Neutrophil (primary cell): ENCODE measurements at regions not wholly inside any gene's neighbourhood (a gene's known extent, or its start where the extent isn't known, plus 50 kb on each side); places are given as distances from the start of the nearest gene placed in this dataset.

Source experiments
- H3K27ac ChIP-seq: fragments of 200-600 bp; sonication (generic); 2 replicates; pipeline ENCODE4 v1.5.1; 2016; ENCODE audit warnings: mild to moderate bottlenecking, moderate library complexity
- H3K27me3 ChIP-seq: fragments of 200-600 bp; sonication (generic); 2 replicates; pipeline ENCODE4 v1.6.0; 2016; ENCODE audit warnings: mild to moderate bottlenecking
- H3K36me3 ChIP-seq: fragments of 200-600 bp; sonication (generic); 2 replicates; pipeline ENCODE4 v1.5.1; 2017
- H3K4me1 ChIP-seq, 2 experiments: fragments of 200-600 bp in 1 of 2; sonication (generic) in 1 of 2; 1 replicate in 1 of 2; 2 replicates in 1 of 2; pipeline versions ENCODE4 v1.5.1 to v1.6.1; 2013 to 2016; ENCODE audit warnings: low read depth in 1 of 2, low read length in 1 of 2, mild to moderate bottlenecking in 1 of 2, moderate library complexity in 1 of 2; ENCODE audit not compliant: control insufficient read depth in 1 of 2, insufficient read depth in 1 of 2
- H3K4me3 ChIP-seq, 2 experiments: fragments of 200-600 bp in 1 of 2; sonication (generic) in 1 of 2; 1 replicate in 1 of 2; 2 replicates in 1 of 2; pipeline ENCODE4 v1.5.1; 2013 to 2016; ENCODE audit warnings: low read depth in 1 of 2, low read length in 1 of 2, mild to moderate bottlenecking in 1 of 2, moderate library complexity in 1 of 2
- H3K9me3 ChIP-seq: fragments of 200-600 bp; sonication (generic); 2 replicates; pipeline ENCODE4 v1.5.1; 2016
- CTCF ChIP-seq: fragments of 200-600 bp; sonication (generic); IDR thresholded peaks from 2 replicates; pipeline ENCODE4 v1.5.1; 2016; ENCODE audit warnings: antibody characterized with exemption

GRCh38 chr4:112847045-112847444 lies 202.4 kb upstream of the ANK2 start:
- Histone ChIP-seq H3K36me3 (no peaks in the 10 kb centered on the region), H3K4me1 (no peaks in the 10 kb centered on the region), H3K27me3 (no peaks in the 10 kb centered on the region), H3K27ac (no peak overlapping the region), H3K4me3 (no peak overlapping the region), H3K9me3 (no peaks in the 10 kb centered on the region)
- TF ChIP-seq CTCF: no peak

GRCh38 chr4:112847781-112848180 lies 201.7 kb upstream of the ANK2 start:
- no peaks in the 10 kb centered on the region for H3K4me1 ChIP-seq
- no peaks in the 10 kb centered on the region for H3K27me3 ChIP-seq
- H3K36me3 ChIP-seq: no peaks in the 10 kb centered on the region
- TF ChIP-seq CTCF: no peak
- no peak overlapping the region for H3K4me3 ChIP-seq
- H3K9me3 ChIP-seq: no peaks in the 10 kb centered on the region
- H3K27ac ChIP-seq: no peak overlapping the region

GRCh38 chr4:112848911-112849310 lies 200.5 kb upstream of the ANK2 start:
- no peaks in the 10 kb centered on the region for H3K27me3 ChIP-seq
- TF ChIP-seq CTCF: no peak
- H3K36me3 ChIP-seq: no peaks in the 10 kb centered on the region
- no peaks in the 10 kb centered on the region for H3K4me1 ChIP-seq
- H3K4me3 ChIP-seq: no peak overlapping the region
- H3K27ac ChIP-seq: no peak overlapping the region
- no peaks in the 10 kb centered on the region for H3K9me3 ChIP-seq

- no peaks in the 10 kb centered on the region for H3K9me3 ChIP-seq
- no peaks in the 10 kb centered on the region for H3K4me1 ChIP-seq
- no peak overlapping the region for H3K27ac ChIP-seq
- H3K4me3 ChIP-seq: no peak overlapping the region
- no peak for TF ChIP-seq CTCF
- no peaks in the 10 kb centered on the region for H3K36me3 ChIP-seq
- no peaks in the 10 kb centered on the region for H3K27me3 ChIP-seq
Observed at GRCh38 chr4:112852601-112853000, 196.9 kb upstream of the ANK2 start.

GRCh38 chr4:112853662-112854256 lies 195.7 kb upstream of the ANK2 start:
- no peak for TF ChIP-seq CTCF
- no peaks in the 10 kb centered on the region for H3K27me3 ChIP-seq
- H3K27ac ChIP-seq: no peak overlapping the region
- H3K4me3 ChIP-seq: no peak overlapping the region
- no peaks in the 10 kb centered on the region for H3K4me1 ChIP-seq
- H3K36me3 ChIP-seq: no peaks in the 10 kb centered on the region
- H3K9me3 ChIP-seq: no peaks in the 10 kb centered on the region

- no peaks in the 10 kb centered on the region for H3K36me3 ChIP-seq
- no peaks in the 10 kb centered on the region for H3K9me3 ChIP-seq
- H3K4me3 ChIP-seq: no peak overlapping the region
- no peak for TF ChIP-seq CTCF
- H3K4me1 ChIP-seq: no peaks in the 10 kb centered on the region
- peaks cover under 1% of the 10 kb centered on the region for H3K27me3 ChIP-seq
- H3K27ac ChIP-seq: no peak overlapping the region
Observed at GRCh38 chr4:112854420-112854819, 195.0 kb upstream of the ANK2 start.
